HG02938 (cell line): ENCODE measurements at regions not wholly inside any gene's neighbourhood (a gene's known extent, or its start where the extent isn't known, plus 50 kb on each side); places are given as distances from the start of the nearest gene placed in this dataset.
"Not testable (repeated sequence)": the region's sequence is repeated elsewhere in the genome, so short reads cannot be mapped to it uniquely, and the experiment has no call there.

Experiments used
- ATAC-seq: cut with Tn5 transposase; IDR thresholded peaks from one replicate; pipeline ENCODE4 v1.9.1; 2021; ENCODE audit warnings: mild to moderate bottlenecking, moderate library complexity; ENCODE audit not compliant: unreplicated experiment

DNA sequence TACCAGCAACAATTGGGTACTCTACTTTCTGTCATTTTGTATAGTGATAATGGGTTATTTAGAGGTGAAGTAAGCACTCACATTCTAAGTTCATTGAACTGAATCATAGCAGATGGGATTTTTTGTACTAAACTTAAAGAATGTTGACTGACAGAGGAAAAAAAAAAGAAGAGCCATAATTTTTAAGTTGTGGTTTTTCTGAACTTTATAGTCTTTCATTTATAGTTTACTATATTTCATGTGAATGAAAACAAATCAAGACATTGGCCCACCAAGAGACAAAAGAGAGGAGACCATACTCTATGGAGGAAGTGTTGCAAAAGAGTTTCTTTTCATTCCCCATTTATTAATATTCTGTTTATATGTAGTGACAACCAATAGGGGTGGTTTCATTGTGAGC lies 685.7 kb downstream of the BCKDHB start:
- ATAC-seq, result no peak

DNA sequence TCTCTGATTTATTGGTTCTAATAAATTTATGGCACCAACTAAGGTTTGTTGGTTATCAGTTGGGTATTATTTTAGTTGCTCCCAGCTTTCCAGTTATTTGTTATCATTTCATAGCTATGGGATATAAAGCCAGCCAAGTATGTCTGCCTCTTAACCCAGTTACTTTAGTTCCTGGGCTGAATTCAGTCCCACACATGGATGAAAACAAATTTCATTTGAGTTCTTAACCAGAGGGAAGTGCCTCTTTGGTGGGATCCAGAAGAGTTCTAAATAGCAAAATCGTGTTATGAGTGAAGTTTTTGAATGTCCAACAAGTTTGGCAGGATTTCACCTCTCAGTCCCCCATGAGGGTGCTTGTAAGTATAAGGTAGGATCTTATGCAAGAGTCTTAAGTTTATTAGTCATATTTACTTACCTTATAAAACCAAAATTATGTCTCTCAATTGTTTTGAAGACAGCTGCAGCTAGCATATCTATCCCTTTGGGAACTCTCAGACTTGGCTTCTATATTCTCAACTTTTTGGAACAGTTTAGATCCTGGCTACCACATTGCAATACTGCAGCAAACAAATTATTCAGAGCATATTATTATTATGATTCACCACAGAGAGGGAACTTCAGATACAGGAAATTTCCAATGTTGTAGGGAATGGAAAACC lies 683.6 kb downstream of the BCKDHB start:
- no peak for ATAC-seq

DNA sequence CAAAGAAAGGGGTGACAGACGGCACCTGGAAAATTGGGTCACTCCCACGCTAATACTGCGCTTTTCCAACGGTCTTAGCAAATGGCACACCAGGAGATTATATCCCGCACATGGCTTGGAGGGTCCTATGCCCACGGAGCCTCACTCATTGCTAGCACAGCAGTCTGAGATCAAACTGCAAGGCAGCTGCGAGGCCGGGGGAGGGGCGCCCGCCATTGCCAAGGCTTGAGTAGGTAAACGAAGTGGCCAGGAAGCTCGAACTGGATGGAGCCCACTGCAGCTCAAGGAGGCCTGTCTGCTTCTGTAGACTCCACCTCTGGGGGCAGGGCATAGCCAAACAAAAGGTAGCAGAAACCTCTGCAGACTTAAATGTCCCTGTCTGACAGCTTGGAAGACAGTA lies 676.8 kb downstream of the BCKDHB start:
- ATAC-seq, result not testable (repeated sequence)

DNA sequence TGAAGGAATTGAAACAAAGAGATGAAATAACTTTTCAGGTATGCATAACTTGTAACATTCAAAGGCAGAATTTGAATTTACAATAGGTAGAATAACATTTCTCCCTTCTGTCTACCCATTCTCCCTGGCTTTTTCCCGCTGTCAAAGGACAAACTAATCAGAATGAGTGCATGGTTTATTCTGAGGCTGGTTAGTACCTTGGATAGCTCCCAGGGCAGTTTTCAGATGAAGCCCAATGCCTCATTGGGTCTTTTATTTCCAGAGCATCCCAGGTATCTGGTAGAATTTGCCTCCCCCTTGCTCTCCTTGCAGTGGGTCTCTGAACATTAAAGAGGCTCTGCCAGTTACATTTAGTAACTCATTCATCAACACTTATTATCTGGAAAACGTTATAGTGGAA lies 665.5 kb downstream of the BCKDHB start:
- no peak for ATAC-seq

DNA sequence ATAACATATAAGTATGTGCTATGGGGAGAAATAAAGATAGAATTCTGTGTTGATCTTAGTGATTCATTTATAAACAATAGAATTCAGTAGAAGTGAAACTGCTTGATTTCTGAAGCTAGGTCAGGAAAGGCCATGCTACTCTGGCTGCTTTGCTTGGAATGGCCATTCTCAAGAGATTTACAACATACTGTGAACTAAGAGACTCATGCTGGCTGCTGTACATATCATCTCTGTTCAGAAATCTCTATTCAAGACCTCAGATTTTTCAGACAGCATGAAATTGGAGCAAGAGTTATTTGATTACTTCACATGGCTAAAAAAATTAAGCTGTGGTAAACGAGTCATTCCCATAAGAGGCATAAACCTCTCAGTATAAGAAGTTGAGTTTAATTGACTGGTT lies 662.6 kb downstream of the BCKDHB start:
- no peak for ATAC-seq

DNA sequence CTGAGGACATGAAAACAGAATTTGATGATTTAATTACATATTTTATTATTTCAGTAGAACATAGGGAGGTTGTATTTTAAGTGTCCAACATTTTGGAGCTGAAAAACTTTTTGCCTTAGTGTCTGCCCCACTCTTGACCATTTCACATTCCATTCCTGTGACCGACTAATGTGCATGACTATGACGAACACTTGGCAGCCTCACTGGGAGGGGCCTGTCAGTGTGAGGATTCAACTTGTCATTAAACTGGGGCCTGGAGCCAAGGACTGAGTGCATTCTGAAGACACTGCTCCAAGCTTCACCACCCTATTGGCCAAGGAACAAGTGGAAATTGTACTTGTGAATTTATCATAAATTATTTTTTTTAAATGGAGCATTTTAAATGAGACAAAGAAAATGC lies 661.3 kb downstream of the BCKDHB start:
- no peak for ATAC-seq

DNA sequence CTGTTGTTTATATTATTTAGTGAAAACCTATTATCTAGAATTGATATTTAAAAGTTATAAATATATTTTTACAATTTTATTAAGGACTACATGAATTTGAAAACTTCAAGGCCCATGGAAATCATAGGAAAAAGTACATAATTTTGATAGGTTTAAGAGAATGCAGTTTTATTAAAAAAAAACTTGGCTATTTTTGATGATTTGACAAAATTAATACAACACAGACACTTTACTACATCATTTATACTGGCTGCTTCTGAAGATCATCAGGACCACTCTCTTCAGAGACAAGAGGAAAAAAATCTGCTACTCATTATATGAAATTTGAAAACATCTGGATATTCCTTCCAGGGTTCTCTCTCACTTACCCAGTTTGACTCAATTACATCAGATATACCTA lies 637.7 kb downstream of the BCKDHB start:
- no peak for ATAC-seq

DNA sequence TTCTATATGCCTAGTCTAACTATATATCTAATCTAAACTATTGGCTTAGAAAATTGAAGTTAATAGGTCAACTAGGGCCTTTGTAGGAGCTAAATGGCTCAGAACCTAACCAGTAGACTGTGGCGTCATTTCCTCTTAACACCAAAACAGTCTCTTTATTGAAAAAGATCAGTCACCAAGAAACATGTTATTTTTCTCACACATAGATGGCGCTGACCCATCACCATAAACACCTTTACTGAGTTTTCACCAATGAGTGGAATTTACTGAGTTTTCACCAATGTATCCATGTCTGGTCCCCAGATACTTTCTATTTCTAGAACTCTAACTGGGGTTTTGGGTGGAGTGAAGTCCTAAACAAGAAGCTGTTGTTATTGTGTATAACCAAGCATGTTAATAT lies 636.0 kb downstream of the BCKDHB start:
- ATAC-seq, result no peak

DNA sequence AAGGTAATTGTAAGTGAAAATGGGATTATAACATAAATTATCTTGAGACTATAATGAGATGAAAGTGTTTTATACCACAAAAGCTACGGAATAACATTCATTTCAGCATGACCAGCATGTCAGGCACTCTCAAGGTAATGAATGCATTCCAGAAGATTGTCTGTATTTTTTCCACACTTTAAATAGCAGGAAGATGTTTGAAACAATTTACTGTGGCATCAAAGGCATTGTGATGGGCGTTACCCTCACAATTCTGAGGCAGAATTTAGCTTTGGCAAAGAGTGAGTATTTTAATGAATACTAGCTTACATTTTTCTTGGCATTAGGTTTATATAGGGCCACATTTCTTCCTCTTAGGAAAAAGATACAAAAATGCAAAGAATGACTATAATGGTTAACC lies 627.2 kb downstream of the BCKDHB start:
- no peak for ATAC-seq

DNA sequence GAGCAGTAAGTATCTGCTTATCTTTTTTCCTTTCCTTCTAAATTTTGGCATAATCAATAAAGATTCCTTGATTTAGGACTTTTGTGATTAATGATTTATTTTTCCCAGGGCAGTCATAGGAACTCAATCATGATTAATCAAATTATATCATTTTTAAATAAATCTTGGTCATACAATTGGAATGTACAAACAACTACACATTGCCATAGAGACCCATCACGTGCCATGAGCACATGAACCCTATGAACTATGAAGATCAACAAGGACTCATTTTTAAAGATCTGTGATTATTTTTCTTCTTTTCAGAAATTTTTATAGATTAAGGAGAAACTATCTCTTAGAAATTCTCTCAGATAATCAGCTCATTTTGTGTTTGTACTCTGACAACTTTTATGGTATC lies 622.4 kb downstream of the BCKDHB start:
- no peak for ATAC-seq

DNA sequence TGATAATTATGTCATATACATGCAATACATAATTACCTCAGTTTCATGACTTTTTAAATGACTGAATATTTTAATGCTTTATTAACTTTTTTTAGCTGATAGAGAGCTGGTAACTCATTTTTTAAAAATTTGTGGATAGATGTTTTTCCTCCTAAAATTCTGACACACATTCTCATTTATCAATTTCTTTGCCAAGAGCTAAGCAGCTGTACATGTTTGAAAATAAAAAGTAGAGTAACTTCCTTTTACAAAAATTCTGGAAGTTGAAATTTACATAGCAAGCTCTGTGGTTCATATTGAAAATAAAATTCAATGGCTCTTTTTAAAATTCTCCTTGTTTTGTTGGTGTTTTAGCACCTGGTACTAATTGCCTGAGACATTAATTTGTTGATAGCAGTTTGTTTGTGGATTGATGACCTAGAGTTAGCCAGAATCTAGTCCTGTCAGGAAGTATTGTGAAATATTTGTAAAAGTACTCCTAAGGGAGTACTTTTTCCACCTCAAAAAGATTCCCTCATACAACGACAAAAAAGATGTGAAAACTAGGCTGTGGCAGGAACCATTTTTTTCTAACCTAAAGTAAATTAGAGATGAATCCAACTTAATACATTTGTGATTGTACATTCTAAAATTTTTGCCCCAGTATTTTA lies 621.8 kb downstream of the BCKDHB start:
- ATAC-seq, result no peak

DNA sequence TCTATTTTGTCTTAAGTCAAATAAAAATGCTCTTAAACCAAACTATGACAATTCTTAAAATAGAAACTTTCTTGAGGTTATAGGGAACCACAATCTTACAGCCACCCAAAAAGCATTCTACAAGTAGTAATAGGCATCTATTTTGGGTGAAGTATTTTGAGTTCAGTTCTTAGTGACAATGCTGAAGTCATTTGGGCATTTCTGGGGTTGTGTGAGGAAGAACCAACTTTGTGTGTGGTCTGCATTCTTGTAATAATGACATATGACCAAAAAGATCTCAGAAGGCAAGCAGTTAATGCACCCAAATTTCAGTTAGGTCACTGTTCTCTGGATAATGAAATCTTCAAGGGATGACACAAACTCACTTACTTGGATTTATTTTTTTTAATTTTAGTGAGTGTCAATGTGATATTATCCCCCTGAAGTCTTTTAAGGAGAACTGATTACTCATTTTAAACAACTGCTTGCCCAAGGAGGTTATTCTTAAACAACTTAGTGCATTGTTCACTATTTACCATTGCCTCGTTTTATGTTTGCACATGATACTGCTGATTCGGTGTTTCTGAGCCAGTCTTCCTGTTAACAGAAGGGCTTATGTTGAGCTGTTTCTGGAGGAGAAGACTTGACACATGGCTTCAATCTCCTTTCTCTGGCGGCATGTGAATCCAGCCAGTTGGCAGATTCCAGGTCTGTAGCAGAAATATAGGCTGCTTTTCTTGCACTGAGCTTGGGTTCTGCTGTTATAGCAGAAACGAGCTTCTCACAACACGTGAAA lies 618.9 kb downstream of the BCKDHB start:
- ATAC-seq, result no peak

DNA sequence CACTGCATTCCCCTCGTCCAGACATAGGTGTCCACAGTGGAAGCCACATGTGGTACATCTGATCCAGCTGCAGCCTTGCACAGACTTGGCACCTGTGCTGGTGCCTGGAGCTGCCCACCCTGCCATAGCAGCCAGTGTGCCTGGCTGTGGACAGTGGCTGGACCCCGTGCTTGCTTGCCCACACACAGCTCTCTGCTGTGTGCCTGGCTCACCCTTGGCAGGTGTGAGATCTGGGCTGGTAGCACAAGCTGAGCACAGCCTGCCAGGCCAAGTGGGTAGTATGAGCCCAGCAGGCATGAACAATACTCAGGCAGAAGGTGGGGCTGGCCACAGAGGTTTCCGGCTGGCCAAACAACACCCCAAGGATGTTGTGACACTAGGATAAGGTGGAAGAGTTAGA lies 614.4 kb downstream of the BCKDHB start:
- ATAC-seq, result no peak

DNA sequence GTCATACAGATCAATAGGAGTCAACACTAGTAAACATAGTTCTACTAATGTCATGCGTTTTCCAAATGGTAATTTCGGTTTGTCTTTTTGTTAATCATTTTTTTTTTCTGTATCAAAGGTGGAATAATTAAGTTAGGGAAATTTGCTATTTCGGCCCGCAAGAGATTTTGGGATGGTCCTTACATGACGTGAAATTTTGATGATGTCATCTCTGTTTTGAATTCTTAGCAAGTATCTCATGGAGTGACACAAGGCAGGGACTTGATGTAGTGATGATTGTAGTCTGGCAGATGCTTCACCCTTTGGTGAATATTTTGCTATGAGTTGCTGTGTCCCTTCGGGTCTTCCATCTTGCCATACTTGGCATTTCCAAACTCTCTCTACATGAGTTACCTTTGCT lies 608.0 kb downstream of the BCKDHB start:
- ATAC-seq, result no peak

DNA sequence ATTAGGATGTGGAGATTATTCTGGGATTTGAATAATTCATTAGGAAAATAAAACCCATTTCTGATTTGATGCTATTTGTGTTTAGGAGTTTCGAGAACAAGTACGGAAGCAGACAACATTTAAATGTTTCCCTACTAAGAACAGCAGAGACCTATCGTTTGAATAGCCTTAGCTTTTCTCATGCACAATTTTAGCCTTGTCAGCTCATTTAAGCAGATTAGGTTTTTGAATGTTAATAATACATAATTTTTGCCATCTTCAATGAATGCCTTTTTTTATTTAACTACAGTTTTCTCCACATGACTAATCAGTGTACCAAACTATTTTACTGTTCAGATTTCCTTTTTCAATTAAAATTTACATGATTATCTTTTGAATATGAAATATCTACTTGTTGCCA lies 592.0 kb downstream of the BCKDHB start:
- no peak for ATAC-seq

DNA sequence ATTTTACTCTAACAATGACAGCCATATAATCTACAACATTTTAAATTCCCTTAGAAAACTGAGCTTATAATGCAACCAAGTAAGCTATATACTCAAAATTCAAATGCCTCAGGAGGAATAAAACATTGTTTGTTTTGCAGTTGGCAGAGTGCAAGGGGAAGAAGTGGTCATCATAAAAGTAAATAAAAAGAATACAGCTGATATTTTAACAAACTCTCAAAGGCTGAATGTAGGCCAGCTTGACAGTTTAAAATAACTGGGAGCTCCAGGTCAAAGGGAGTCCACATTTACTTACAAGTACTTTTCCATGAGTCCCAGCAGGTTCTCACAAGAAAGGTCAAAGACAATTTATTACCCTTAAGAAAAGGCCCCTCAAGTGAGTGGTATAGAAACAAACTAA lies 589.8 kb downstream of the BCKDHB start:
- no peak for ATAC-seq

DNA sequence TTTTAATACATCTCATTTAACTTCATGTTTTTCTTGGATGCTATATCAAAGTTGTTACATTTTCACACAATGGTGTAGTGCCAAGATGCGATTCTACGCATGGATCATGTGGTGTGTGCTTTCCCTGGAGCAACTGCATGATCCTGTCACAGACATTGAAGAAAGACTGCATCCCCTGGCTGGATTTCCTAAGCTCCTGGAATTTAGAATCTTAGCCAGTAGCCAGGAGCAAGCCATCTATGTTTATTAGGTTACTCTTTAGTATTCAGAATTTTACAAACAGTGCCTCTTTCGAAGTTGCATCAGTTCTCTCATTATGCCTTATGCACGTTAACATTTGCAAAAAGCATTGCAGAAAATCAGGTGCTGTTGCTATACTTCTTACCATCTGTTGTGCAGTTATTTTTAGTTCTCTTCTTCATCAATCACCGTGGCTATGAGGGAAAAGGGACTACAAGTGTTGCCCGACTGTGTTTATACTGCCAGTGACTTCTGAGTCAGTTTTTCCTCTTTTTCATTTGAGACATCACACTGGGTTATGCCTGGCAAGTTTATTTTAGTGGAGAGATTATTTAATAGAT lies 584.2 kb downstream of the BCKDHB start:
- no peak for ATAC-seq

DNA sequence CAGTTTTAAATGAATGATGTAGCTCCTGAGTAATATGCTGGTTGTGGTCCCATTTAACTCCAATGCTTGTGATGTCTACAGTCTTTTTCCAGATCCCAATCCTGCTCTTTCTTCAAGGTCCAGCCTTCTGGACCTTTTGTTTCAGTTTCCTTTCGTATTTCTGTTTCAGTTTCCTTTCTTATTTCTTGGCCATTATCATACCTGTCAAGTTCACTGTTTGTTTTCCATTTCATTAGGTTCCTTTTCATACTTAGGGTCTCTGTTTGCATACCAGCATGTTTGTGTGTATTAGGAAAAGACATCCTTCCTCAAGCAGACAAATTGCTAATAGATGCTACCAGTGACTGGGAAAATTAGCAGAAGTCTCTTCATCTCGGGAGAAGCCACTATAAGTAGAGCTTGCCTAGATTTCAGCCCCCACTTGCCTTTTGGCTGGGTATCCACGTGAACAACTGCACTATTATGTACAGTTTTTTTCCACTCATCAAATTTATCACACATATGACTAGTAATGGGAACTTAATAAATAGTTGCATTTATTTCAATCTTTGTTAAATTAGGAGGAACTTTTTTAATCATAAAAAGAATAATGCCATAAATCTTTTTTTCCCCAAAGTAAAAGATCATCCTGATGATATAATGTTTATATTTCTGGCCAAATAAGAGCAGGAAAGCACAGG lies 583.4 kb downstream of the BCKDHB start:
- ATAC-seq, result no peak

DNA sequence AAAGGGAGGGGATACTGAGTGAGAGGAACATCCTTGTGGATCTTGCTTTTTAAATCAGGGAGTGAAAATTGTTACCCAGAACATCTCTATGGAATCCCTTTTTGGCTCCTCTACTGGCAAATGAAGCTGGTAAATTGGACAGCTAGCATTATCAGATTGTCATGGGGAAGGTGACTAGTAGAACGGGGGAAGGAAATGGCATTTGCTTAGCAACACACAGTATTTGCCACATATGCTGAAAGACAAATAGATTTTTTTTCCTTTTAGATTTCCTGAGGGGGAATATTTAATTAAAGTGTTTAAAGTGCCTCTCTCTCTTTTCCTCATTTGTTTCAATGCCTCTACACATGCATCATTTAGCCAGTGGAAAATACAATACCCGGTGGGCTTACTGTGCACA lies 573.5 kb downstream of the BCKDHB start:
- ATAC-seq, result no peak

DNA sequence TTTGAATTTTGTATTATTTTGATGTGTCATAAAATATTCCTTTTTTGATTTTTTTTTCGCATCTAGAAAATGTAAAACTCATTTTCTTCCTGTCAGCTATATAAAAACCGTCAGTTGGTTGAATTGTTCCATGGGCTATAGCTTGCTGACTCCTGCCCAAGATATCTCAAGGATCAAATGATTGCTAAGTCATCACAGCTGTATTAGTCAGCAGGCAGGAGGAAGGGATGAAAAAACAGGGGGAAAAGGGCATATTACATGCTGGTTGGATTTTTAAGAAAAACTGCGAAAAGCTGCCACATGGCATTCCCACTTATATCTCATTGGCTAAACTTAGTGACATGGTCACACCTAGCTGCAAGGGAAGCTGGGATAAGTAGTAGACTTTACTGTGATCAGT lies 569.9 kb downstream of the BCKDHB start:
- no peak for ATAC-seq

DNA sequence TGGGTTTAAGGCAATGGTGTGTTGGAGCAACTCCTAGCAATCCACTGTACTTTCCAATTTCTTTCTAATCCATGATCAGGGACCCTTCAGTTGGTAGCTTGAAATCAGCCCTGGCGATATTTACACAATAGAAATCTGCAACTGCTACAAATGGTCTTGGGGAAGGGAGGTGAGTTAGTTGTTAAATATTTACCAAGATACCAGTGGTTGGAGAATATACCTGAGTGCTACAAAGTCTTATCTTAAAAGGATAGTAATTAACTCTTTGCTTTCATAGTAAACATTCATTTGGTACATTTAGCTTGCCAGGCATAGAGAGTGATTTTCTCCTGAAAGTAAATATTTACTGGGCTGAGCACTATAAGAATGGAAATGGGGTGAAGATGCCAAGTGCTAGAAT lies 568.2 kb downstream of the BCKDHB start:
- no peak for ATAC-seq
